Spinal cord (tissue), 9 donors: ENCODE measurements at regions not wholly inside any gene's neighbourhood (a gene's known extent, or its start where the extent isn't known, plus 50 kb on each side); places are given as distances from the start of the nearest gene placed in this dataset.

Experiments
- DNase-seq, 6 donors: peaks; one replicate each; pipeline versions ENCODE4 v3.0.0 to v3.0.0-alpha.2; 2013 to 2015; ENCODE audit warnings: low spot score in 6 of 6, low read depth in 4 of 6
- H3K27ac ChIP-seq: one replicate; pipeline ENCODE4 v1.5.1; 2013; ENCODE audit warnings: low read depth, low read length, control low read depth
- H3K27me3 ChIP-seq: one replicate; pipeline ENCODE4 v1.6.1; 2013; ENCODE audit warnings: low read length; ENCODE audit not compliant: control insufficient read depth, insufficient read depth
- H3K36me3 ChIP-seq: one replicate; pipeline ENCODE4 v1.6.1; 2013; ENCODE audit warnings: low read length; ENCODE audit not compliant: control insufficient read depth, insufficient read depth
- H3K4me1 ChIP-seq: one replicate; pipeline ENCODE4 v1.6.1; 2013; ENCODE audit warnings: low read length; ENCODE audit not compliant: control insufficient read depth, insufficient read depth
- H3K4me3 ChIP-seq: one replicate; pipeline ENCODE4 v1.5.1; 2013; ENCODE audit warnings: low read depth, low read length, control low read depth
- H3K9me3 ChIP-seq: one replicate; pipeline ENCODE4 v1.6.1; 2013; ENCODE audit warnings: low read length; ENCODE audit not compliant: control insufficient read depth, insufficient read depth
- WGBS: methylation state at CpG from one replicate; pipeline ENCODE4 v1.1.5; 2013; ENCODE audit warnings: missing lambda C conversion rate; ENCODE audit not compliant: insufficient coverage; 5-methylcytosine and 5-hydroxymethylcytosine counted together
- donor health status: healthy.

DNA sequence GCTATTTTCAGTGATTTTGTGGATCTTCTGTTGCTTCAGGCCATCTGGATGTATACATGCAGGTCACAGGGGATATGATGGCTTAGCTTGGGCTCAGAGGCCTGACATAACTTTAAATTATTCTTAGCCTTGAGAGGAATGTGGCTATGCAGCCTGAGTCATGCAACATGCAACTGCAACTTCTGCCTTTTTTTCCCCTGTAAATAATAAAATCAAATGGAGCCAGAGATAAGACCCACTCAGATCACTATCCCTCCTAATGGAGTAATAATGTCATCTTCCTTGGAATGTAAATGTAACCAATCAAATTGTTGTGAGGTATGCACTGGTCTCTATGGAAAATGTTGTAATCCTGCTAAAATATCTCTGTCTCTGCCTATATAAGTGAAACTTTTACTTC is 54.9 kb downstream of the MAGEB17 start:
- no peak overlapping the region for H3K4me3 ChIP-seq
- H3K27me3 ChIP-seq: peaks cover 3% of the 10 kb centered on the region
- H3K27ac ChIP-seq: no peak overlapping the region
- DNase-seq: no peak
- no peaks in the 10 kb centered on the region for H3K9me3 ChIP-seq
- no peaks in the 10 kb centered on the region for H3K4me1 ChIP-seq
- H3K36me3 ChIP-seq: no peaks in the 10 kb centered on the region

DNA sequence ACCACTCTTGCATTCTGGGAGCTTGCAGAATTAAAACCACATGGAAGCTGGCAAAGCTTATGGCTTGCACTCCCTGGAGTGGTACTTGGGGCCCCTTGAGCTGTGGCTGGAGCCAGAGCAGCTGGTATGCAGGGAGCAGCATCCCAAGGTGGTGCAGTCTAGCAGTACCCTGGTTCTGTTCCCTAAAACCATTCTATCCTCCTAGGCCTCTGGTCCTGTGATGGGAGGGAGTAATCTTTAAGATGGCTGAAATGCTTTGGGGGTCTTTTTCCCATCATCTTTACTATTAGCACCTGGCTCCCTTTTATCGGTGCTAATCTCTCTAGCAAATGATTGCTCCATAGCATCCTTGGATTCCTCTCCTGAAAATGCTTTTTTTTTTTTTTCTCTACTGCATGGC is 56.1 kb downstream of the MAGEB17 start:
- Histone ChIP-seq H3K4me1 (no peaks in the 10 kb centered on the region), H3K27me3 (peaks cover 3% of the 10 kb centered on the region), H3K4me3 (no peak overlapping the region), H3K9me3 (no peaks in the 10 kb centered on the region), H3K27ac (no peak overlapping the region), H3K36me3 (no peaks in the 10 kb centered on the region)
- DNase-seq: no peak
- 60% methylated on average over 1 of the region's 1 CpG for WGBS

- Histone ChIP-seq H3K36me3 (no peaks in the 10 kb centered on the region), H3K9me3 (no peaks in the 10 kb centered on the region), H3K27me3 (peaks cover 6% of the 10 kb centered on the region), H3K27ac (no peak overlapping the region), H3K4me1 (no peaks in the 10 kb centered on the region), H3K4me3 (no peak overlapping the region)
- no peak for DNase-seq
- WGBS: no CpG with 5 or more reads among the region's 4 CpGs
These were observed 71.9 kb downstream of the MAGEB17 start for GRCh38 chrX:16239211-16239610.

DNA sequence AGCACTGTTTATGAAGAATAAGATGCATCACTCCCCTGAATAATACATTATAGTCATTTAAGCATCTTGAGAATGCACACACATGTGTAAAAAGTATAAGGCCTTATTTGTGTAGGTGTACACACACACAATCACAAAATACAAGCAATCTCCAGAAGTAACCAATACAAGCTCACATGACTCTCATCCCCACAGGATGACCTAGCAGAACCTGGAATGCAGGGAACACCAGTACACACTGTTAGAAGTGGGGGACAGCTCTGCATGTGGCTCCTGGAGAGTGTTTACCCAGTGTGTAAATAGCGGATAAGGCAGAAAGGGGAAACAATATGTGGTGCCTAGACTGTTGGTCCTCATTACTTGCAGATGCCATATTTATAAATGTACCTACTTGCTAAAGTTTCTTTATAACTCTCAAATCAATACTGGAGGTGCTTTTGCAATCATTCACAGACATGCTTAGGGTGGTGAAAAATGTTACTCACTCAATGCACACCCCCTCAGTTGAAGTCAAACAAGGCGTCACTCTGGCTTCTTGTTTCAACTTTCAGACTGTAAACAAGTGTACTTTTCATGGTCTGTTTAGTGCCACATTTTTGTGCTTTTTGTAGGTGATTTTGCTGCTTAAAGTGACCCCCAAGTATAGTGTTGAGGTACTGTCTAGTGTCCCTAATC is 73.1 kb downstream of the MAGEB17 start:
- no peaks in the 10 kb centered on the region for H3K9me3 ChIP-seq
- H3K27ac ChIP-seq: no peak overlapping the region
- peaks cover 6% of the 10 kb centered on the region for H3K27me3 ChIP-seq
- no peak for DNase-seq
- no peaks in the 10 kb centered on the region for H3K4me1 ChIP-seq
- no peaks in the 10 kb centered on the region for H3K36me3 ChIP-seq
- no peak overlapping the region for H3K4me3 ChIP-seq
- WGBS: no CpG with 5 or more reads among the region's 2 CpGs

DNA sequence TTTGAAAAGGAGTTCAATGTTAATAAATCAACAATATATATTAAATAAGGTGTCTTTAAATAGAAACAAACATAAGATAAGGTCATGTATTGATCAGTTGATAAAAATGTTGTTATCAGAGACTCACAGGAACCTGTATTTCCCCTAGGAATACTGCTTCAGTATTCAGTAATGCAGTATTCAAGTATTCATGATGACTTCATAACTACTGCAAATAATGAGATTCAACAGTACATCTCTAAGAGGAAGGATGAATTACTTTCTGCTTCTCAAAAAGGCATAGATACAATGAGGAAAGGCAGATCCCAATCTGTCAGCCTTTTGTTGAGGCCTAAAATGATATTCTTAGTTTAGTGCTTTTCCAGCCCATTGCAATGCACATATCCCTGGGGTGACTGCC is 73.7 kb downstream of the MAGEB17 start:
- Histone ChIP-seq H3K4me1 (no peaks in the 10 kb centered on the region), H3K9me3 (no peaks in the 10 kb centered on the region), H3K36me3 (no peaks in the 10 kb centered on the region), H3K4me3 (no peak overlapping the region), H3K27me3 (peaks cover 6% of the 10 kb centered on the region), H3K27ac (no peak overlapping the region)
- no peak for DNase-seq

DNA sequence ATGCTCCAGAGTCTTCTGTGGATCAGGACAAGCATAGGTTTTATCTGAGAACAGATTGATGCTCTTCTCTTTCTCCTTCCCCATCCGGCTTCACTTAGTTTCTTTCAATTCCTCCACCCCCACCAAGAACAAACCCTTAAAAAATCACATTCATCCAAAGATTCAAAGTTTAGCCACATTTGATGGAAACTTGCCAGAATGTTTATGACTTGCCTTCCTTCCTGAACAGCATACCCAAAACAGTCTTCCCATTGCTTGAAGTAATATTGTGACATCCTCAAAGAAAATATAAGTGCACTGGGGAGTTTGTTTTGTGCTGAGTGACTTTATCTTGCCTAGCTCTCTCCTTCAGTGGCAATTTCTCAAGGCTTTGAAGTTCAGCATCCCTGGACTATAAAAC is 83.0 kb downstream of the MAGEB17 start:
- Histone ChIP-seq H3K27ac (no peak overlapping the region), H3K9me3 (no peaks in the 10 kb centered on the region), H3K27me3 (peaks cover 28% of the 10 kb centered on the region), H3K36me3 (no peaks in the 10 kb centered on the region), H3K4me3 (no peak overlapping the region), H3K4me1 (no peaks in the 10 kb centered on the region)
- 60% methylated on average over 1 of the region's 1 CpG for WGBS
- no peak for DNase-seq

DNA sequence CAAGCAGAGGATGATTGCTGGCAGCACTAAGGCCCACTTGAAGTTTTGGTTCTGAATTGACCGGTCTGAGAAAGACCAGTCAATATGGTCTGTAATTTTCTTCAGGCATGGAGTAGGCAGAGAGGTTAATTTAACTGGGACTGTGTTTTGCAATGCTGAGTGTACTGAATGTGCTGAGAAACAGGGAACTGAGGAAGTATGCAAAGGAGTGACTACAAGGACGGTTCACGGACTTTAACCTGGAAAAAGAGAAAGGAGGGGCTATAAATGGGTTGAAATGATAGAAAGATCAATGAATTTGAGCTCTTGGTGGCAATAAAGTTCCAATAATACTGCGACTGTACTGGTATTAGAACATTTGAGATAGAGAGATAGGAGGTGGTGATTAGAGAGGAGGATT is 84.5 kb downstream of the MAGEB17 start:
- Histone ChIP-seq H3K36me3 (no peaks in the 10 kb centered on the region), H3K27me3 (peaks cover 28% of the 10 kb centered on the region), H3K27ac (no peak overlapping the region), H3K9me3 (no peaks in the 10 kb centered on the region), H3K4me1 (no peaks in the 10 kb centered on the region), H3K4me3 (no peak overlapping the region)
- WGBS: 87% methylated on average over 4 of the region's 4 CpGs
- no peak for DNase-seq

GRCh38 chrX:16258882-16259281 is 91.6 kb downstream of the MAGEB17 start:
- no peaks in the 10 kb centered on the region for H3K36me3 ChIP-seq
- no peak overlapping the region for H3K27ac ChIP-seq
- no peaks in the 10 kb centered on the region for H3K4me1 ChIP-seq
- peaks cover 13% of the 10 kb centered on the region for H3K27me3 ChIP-seq
- 30% methylated on average over 2 of the region's 4 CpGs for WGBS
- no peaks in the 10 kb centered on the region for H3K9me3 ChIP-seq
- no peak overlapping the region for H3K4me3 ChIP-seq
- peak in 1 of 6 donors; percentile 18 for DNase-seq

- H3K4me3 ChIP-seq: no peak overlapping the region
- no peaks in the 10 kb centered on the region for H3K36me3 ChIP-seq
- H3K27ac ChIP-seq: no peak overlapping the region
- WGBS: no CpG with 5 or more reads among the region's 1 CpG
- H3K9me3 ChIP-seq: no peaks in the 10 kb centered on the region
- no peak for DNase-seq
- H3K4me1 ChIP-seq: no peaks in the 10 kb centered on the region
- H3K27me3 ChIP-seq: peaks cover 5% of the 10 kb centered on the region
These were observed 100.2 kb downstream of the MAGEB17 start for GRCh38 chrX:16267431-16267830.

GRCh38 chrX:16268206-16268605 is 100.9 kb downstream of the MAGEB17 start:
- Histone ChIP-seq H3K27ac (no peak overlapping the region), H3K9me3 (no peaks in the 10 kb centered on the region), H3K36me3 (no peaks in the 10 kb centered on the region), H3K27me3 (peaks cover 5% of the 10 kb centered on the region), H3K4me3 (no peak overlapping the region), H3K4me1 (no peaks in the 10 kb centered on the region)
- DNase-seq: no peak
- 95% methylated on average over 2 of the region's 2 CpGs for WGBS
